HL-60 (cell line): ENCODE measurements at regions not wholly inside any gene's neighbourhood (a gene's known extent, or its start where the extent isn't known, plus 50 kb on each side); places are given as distances from the start of the nearest gene placed in this dataset.

Experiments
- GABPA ChIP-seq: IDR thresholded peaks from 2 replicates; pipeline ENCODE4 v1.6.1; 2012; ENCODE audit warnings: low read depth
- POLR2AphosphoS5 ChIP-seq: IDR thresholded peaks from 2 replicates; pipeline ENCODE4 v1.6.1; 2012; ENCODE audit warnings: low read depth
- TF ChIP-seq, protein P1 (sequence below): IDR thresholded peaks from one replicate; pipeline ENCODE4 v1.5.1; 2011; ENCODE audit warnings: low read length, control low read depth, inconsistent platforms; ENCODE audit not compliant: insufficient read depth
- TF ChIP-seq, protein P2 (sequence below): IDR thresholded peaks from 2 replicates; pipeline ENCODE4 v1.6.1; 2012; ENCODE audit warnings: low read depth; ENCODE audit not compliant: insufficient replicate concordance

DNA sequence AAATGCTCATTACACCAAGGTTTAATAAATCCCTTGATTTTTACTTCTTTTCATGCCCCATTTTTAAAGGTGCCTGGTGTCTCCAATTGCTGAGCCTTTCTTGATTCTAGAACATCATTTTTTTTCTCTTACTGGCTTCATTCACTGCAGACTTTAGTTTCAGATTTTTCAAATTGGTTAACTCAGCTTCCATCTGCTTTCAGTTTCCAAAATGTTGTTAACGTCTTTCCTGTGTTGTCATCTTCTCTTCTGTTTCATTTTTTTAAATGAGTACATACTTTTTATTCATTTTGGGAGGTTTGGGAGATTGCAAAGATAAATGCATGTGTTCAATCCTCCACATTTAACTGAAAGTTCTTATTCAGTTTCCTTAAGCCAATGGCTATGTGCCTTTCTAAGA, 126.4 kb upstream of the CCNG1 start:
- TF ChIP-seq POLR2AphosphoS5: no peak
- TF ChIP-seq, protein P1, sequence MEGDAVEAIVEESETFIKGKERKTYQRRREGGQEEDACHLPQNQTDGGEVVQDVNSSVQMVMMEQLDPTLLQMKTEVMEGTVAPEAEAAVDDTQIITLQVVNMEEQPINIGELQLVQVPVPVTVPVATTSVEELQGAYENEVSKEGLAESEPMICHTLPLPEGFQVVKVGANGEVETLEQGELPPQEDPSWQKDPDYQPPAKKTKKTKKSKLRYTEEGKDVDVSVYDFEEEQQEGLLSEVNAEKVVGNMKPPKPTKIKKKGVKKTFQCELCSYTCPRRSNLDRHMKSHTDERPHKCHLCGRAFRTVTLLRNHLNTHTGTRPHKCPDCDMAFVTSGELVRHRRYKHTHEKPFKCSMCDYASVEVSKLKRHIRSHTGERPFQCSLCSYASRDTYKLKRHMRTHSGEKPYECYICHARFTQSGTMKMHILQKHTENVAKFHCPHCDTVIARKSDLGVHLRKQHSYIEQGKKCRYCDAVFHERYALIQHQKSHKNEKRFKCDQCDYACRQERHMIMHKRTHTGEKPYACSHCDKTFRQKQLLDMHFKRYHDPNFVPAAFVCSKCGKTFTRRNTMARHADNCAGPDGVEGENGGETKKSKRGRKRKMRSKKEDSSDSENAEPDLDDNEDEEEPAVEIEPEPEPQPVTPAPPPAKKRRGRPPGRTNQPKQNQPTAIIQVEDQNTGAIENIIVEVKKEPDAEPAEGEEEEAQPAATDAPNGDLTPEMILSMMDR: no peak
- TF ChIP-seq GABPA: no peak
- TF ChIP-seq, protein P2, sequence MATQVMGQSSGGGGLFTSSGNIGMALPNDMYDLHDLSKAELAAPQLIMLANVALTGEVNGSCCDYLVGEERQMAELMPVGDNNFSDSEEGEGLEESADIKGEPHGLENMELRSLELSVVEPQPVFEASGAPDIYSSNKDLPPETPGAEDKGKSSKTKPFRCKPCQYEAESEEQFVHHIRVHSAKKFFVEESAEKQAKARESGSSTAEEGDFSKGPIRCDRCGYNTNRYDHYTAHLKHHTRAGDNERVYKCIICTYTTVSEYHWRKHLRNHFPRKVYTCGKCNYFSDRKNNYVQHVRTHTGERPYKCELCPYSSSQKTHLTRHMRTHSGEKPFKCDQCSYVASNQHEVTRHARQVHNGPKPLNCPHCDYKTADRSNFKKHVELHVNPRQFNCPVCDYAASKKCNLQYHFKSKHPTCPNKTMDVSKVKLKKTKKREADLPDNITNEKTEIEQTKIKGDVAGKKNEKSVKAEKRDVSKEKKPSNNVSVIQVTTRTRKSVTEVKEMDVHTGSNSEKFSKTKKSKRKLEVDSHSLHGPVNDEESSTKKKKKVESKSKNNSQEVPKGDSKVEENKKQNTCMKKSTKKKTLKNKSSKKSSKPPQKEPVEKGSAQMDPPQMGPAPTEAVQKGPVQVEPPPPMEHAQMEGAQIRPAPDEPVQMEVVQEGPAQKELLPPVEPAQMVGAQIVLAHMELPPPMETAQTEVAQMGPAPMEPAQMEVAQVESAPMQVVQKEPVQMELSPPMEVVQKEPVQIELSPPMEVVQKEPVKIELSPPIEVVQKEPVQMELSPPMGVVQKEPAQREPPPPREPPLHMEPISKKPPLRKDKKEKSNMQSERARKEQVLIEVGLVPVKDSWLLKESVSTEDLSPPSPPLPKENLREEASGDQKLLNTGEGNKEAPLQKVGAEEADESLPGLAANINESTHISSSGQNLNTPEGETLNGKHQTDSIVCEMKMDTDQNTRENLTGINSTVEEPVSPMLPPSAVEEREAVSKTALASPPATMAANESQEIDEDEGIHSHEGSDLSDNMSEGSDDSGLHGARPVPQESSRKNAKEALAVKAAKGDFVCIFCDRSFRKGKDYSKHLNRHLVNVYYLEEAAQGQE: no peak
